DOHH2 (cell line): ENCODE measurements at regions not wholly inside any gene's neighbourhood (a gene's known extent, or its start where the extent isn't known, plus 50 kb on each side); places are given as distances from the start of the nearest gene placed in this dataset.

ENCODE experiments used
- EZH2phosphoT487 ChIP-seq: fragments of 200-600 bp; sonication (generic); IDR thresholded peaks from 2 replicates; pipeline ENCODE4 v1.6.1; 2017; ENCODE audit warnings: borderline replicate concordance, mild to moderate bottlenecking, antibody characterized with exemption, low read length, moderate library complexity, mixed read lengths
- TF ChIP-seq, protein P1 (sequence below): fragments of 200-600 bp; sonication (generic); IDR thresholded peaks from one replicate; pipeline ENCODE4 v1.5.1; 2014; ENCODE audit warnings: antibody characterized with exemption, mild to moderate bottlenecking, low read depth, low read length; ENCODE audit not compliant: poor library complexity, severe bottlenecking

DNA sequence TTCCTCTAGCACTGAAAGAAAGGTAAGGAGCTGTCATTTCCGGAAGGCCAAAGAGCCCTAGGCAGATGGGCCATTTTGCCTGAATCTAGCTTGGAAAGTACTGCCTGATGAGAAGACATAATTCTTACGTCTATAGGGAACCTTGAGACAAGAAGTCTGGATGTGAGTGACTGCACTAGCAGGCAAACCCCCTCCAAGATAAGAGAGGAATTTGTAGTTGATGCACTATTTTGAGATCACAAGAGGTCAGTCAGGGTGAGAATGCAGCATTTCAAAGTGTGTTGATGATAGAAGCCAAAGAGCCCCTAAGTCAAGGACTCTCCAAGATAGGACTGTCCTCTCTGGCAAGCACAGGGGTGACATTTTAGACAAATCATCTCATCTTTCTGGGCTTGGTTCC, 99.2 kb downstream of the HES1 start:
- TF ChIP-seq, protein P1, sequence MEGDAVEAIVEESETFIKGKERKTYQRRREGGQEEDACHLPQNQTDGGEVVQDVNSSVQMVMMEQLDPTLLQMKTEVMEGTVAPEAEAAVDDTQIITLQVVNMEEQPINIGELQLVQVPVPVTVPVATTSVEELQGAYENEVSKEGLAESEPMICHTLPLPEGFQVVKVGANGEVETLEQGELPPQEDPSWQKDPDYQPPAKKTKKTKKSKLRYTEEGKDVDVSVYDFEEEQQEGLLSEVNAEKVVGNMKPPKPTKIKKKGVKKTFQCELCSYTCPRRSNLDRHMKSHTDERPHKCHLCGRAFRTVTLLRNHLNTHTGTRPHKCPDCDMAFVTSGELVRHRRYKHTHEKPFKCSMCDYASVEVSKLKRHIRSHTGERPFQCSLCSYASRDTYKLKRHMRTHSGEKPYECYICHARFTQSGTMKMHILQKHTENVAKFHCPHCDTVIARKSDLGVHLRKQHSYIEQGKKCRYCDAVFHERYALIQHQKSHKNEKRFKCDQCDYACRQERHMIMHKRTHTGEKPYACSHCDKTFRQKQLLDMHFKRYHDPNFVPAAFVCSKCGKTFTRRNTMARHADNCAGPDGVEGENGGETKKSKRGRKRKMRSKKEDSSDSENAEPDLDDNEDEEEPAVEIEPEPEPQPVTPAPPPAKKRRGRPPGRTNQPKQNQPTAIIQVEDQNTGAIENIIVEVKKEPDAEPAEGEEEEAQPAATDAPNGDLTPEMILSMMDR, result no peak
- TF ChIP-seq EZH2phosphoT487, result no peak
